ENCODE measurements at regions not wholly inside any gene's neighbourhood (a gene's known extent, or its start where the extent isn't known, plus 50 kb on each side); places are given as distances from the start of the nearest gene placed in this dataset.

GRCh38 chr9:109549386-109549785, 51.3 kb upstream of the PTPN3 start:
- H3K9me3 Mint-ChIP-seq, result peaks cover 12% of the 10 kb centered on the region in 2 donors
- H3K36me3 Mint-ChIP-seq, result peaks cover 0 to 3% of the 10 kb centered on the region in 2 donors
- no peaks in the 10 kb centered on the region for H3K4me1 Mint-ChIP-seq
- no peak overlapping the region for H3K27ac Mint-ChIP-seq
- no peak for DNase-seq
- H3K27me3 Mint-ChIP-seq, result peaks cover 22 to 40% of the 10 kb centered on the region in 2 donors
- ATAC-seq (replicated peaks), result no peak
- H3K4me3 Mint-ChIP-seq, result no peak overlapping the region

GRCh38 chr9:109551651-109552050, 53.5 kb upstream of the PTPN3 start:
- Mint-ChIP-seq H3K9me3 (peaks cover 9 to 12% of the 10 kb centered on the region in 2 donors), H3K4me3 (no peak overlapping the region), H3K27ac (no peak overlapping the region), H3K27me3 (peaks cover 28 to 48% of the 10 kb centered on the region in 2 donors), H3K4me1 (no peaks in the 10 kb centered on the region), H3K36me3 (peaks cover 0 to 3% of the 10 kb centered on the region in 2 donors)
- ATAC-seq (replicated peaks), result no peak
- DNase-seq, result no peak

- Mint-ChIP-seq H3K27me3 (peaks cover 33 to 54% of the 10 kb centered on the region in 2 donors), H3K27ac (no peak overlapping the region), H3K4me1 (no peaks in the 10 kb centered on the region), H3K9me3 (peaks cover 0 to under 1% of the 10 kb centered on the region in 2 donors), H3K36me3 (no peaks in the 10 kb centered on the region), H3K4me3 (no peak overlapping the region)
- ATAC-seq (replicated peaks) (no peak), DNase-seq (no peak)
Measured at GRCh38 chr9:109555215-109555614, 57.1 kb upstream of the PTPN3 start.

DNA sequence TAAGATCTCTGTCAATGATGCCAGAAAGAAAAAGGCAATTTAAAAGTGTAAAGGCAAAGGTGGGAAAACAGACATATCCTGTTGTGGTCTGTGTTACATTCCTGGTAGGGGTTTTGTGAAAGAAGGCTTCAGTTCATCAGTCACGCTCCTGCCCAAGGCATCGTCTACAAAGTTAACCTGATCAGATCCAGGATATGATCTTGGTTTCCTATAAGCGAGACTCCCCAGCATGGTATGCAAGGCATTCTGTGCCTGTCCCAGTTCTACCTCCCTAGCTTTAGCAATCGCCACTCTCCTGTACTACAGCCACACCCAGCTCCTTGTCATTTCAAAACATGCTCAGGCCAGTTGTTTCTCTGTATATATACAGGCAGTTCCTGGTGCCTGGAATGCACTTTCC, 58.0 kb upstream of the PTPN3 start:
- Mint-ChIP-seq H3K9me3 (no peaks in the 10 kb centered on the region), H3K36me3 (no peaks in the 10 kb centered on the region), H3K4me3 (no peak overlapping the region), H3K27me3 (peaks cover 35 to 61% of the 10 kb centered on the region in 2 donors), H3K4me1 (no peaks in the 10 kb centered on the region), H3K27ac (no peak overlapping the region)
- no peak for DNase-seq
- no peak for ATAC-seq (replicated peaks)

DNA sequence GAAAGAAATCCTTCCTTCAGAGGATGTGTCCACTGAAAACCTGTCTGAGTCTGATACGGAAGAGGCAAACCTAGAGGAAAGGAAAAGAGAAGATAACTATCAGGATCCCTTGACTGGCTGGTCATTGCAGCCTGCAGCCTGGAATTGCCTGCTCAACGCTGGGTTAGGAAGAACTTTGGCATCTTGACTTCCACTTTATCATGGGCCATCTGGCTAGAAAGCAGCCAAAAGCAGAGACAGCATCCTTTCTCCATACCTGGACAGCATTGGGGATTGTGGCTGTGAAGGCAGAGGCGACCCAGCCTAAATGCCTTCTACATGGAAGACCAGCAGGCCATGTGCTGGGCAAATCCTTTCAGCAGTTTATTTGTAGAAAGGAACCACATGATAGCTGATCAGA, 58.7 kb upstream of the PTPN3 start:
- Mint-ChIP-seq H3K27me3 (peaks cover 29 to 56% of the 10 kb centered on the region in 2 donors), H3K4me3 (no peak overlapping the region), H3K27ac (no peak overlapping the region), H3K9me3 (no peaks in the 10 kb centered on the region), H3K4me1 (no peaks in the 10 kb centered on the region), H3K36me3 (no peaks in the 10 kb centered on the region)
- DNase-seq (no peak), ATAC-seq (replicated peaks) (no peak)

- DNase-seq (no peak), ATAC-seq (replicated peaks) (no peak)
- Mint-ChIP-seq H3K4me3 (no peak overlapping the region), H3K4me1 (no peaks in the 10 kb centered on the region), H3K27ac (no peak overlapping the region), H3K36me3 (no peaks in the 10 kb centered on the region), H3K9me3 (no peaks in the 10 kb centered on the region), H3K27me3 (peaks cover 28 to 51% of the 10 kb centered on the region in 2 donors)
Measured at GRCh38 chr9:109557481-109557880, 59.4 kb upstream of the PTPN3 start.

GRCh38 chr9:109558718-109559151, 60.6 kb upstream of the PTPN3 start:
- no peaks in the 10 kb centered on the region for H3K36me3 Mint-ChIP-seq
- H3K27ac Mint-ChIP-seq, result no peak overlapping the region
- ATAC-seq (replicated peaks) (no peak), DNase-seq (no peak)
- H3K4me1 Mint-ChIP-seq, result no peaks in the 10 kb centered on the region
- no peak overlapping the region for H3K4me3 Mint-ChIP-seq
- H3K9me3 Mint-ChIP-seq, result no peaks in the 10 kb centered on the region
- peaks cover 24 to 44% of the 10 kb centered on the region in 2 donors for H3K27me3 Mint-ChIP-seq

DNA sequence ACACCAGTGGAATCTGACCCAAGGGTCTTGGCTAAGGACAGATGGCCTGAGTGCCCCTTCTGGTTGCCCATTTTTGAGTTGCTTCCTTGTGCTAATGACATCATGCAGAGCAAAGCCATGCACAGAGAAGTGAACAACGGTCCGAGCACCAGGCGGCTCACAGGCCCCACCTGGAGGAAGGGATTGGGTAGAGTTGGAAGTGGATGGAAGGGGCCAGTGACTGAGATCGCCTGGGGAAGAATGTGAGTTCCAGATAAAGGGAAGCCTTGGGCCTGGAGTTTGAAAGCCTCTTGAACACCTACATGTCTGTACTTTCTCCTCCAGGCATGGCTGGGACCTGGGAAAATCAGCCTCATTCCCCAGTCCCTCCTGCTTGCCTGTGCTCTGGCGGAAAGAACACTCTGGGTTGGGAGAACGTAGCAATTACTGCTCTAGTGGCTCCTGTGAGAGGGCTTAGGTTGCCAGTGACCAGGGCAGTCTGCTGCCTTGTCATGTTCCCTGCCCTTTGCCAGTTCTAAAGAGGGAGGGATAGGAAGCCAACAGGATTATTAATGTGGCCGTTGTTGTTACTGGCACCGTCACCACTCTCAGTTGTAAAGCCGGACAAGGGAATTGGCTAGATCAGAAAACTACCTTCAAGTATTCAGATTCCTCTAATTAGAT, 62.5 kb upstream of the PTPN3 start:
- DNase-seq (no peak), ATAC-seq (replicated peaks) (no peak)
- Mint-ChIP-seq H3K27ac (peak overlapping the region; percentile 39), H3K36me3 (no peaks in the 10 kb centered on the region), H3K9me3 (no peaks in the 10 kb centered on the region), H3K4me1 (no peaks in the 10 kb centered on the region), H3K4me3 (no peak overlapping the region), H3K27me3 (peaks cover 27 to 43% of the 10 kb centered on the region in 2 donors)

- Mint-ChIP-seq H3K4me3 (no peak overlapping the region), H3K4me1 (no peaks in the 10 kb centered on the region), H3K9me3 (no peaks in the 10 kb centered on the region), H3K27ac (peak overlapping the region; percentile 39), H3K36me3 (no peaks in the 10 kb centered on the region), H3K27me3 (peaks cover 29 to 44% of the 10 kb centered on the region in 2 donors)
- ATAC-seq (replicated peaks) (no peak), DNase-seq (no peak)
Measured at GRCh38 chr9:109561137-109561536, 63.0 kb upstream of the PTPN3 start.

DNA sequence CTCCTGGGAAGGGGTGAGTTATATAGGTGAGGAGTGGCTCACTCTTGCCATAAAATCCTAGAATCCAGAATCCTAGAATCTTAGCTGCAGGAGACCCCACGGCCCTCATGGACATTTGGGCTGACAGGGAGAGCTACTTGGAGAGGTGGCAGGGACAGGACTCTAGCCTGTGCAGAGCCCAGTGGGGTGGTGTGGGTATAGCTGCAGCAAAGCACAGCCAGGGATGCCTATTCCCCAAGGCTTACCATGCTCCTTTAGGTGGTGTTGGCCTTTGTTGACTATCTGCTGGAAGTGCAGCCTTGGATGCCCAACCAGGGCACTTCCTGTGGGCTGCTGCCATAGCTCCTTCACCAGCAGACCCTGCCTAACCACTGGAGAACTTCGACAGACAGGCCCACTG, 70.0 kb upstream of the PTPN3 start:
- peaks cover 45 to 49% of the 10 kb centered on the region in 2 donors for H3K27me3 Mint-ChIP-seq
- no peak for DNase-seq
- no peaks in the 10 kb centered on the region for H3K4me1 Mint-ChIP-seq
- H3K4me3 Mint-ChIP-seq, result no peak overlapping the region
- H3K27ac Mint-ChIP-seq, result no peak overlapping the region
- no peaks in the 10 kb centered on the region for H3K36me3 Mint-ChIP-seq
- ATAC-seq (replicated peaks), result no peak
- H3K9me3 Mint-ChIP-seq, result no peaks in the 10 kb centered on the region

GRCh38 chr9:109568568-109569210, 70.6 kb upstream of the PTPN3 start:
- H3K36me3 Mint-ChIP-seq, result no peaks in the 10 kb centered on the region
- no peaks in the 10 kb centered on the region for H3K9me3 Mint-ChIP-seq
- no peaks in the 10 kb centered on the region for H3K4me1 Mint-ChIP-seq
- peaks cover 48 to 49% of the 10 kb centered on the region in 2 donors for H3K27me3 Mint-ChIP-seq
- ATAC-seq (replicated peaks) (peak in 1 of 2 donors; percentile 12), DNase-seq (no peak)
- H3K27ac Mint-ChIP-seq, result no peak overlapping the region
- no peak overlapping the region for H3K4me3 Mint-ChIP-seq

DNA sequence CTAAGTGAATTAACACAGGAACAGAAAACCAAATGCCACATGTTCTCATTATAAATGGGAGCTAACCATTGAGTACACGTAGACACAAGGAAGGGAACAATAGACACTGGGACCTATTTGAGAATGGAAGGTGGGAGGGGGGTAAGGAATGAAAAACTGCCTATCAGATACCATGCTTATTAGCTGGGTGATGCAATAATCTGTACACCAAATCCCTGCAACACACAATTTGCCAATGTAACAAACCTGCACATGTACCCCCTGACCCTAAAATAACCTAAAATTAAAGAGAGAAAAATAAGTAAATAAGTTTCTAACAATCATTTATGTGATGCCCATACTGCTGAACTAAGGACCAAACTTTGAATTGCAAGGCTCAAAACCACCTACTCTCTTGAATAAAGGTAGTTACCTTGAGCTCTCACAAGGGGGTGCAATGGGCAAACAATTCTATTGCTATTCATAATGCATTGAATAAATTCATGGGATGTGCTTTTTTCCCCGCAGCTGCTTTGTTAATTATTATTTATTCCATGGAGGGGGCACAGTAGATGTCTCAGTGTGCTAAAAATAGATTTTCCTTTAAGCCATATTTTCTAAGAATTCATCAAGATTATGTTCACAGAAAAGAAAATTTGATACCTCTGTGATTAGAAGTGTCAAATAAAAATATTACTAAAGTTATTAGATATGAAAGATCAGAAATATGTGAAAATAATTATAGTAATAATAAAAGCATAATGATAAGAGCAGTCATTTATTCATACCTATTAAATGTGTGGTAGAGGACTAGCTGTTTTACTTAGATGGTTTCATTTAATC, 76.2 kb upstream of the PTPN3 start:
- H3K27me3 Mint-ChIP-seq, result peaks cover 22 to 37% of the 10 kb centered on the region in 2 donors
- no peaks in the 10 kb centered on the region for H3K36me3 Mint-ChIP-seq
- DNase-seq (no peak), ATAC-seq (replicated peaks) (peak; percentile 63 to 66)
- no peak overlapping the region for H3K4me3 Mint-ChIP-seq
- no peak overlapping the region for H3K27ac Mint-ChIP-seq
- no peaks in the 10 kb centered on the region for H3K4me1 Mint-ChIP-seq
- no peaks in the 10 kb centered on the region for H3K9me3 Mint-ChIP-seq

DNA sequence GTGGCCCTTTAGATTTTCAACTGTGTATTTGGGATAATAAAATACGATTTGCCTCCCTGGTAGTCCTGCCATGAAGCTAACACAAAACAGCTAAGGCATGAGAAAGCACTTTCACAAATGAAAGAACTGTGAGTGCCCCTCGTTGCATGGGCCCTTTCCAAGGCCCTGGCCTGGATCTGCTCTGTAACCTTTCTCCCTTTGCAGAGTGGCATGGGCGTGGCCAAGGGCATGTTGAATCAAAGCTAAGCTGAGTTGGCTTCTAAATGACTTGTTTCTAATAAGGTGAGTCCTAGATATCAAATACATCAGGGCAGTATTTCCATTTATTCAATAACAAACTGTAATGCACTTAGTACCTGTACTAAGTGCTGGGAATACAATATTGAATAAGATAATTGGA, 78.7 kb upstream of the PTPN3 start:
- no peak for DNase-seq
- no peaks in the 10 kb centered on the region for H3K36me3 Mint-ChIP-seq
- H3K4me1 Mint-ChIP-seq, result no peaks in the 10 kb centered on the region
- H3K27me3 Mint-ChIP-seq, result peaks cover 5 to 17% of the 10 kb centered on the region in 2 donors
- no peak overlapping the region for H3K4me3 Mint-ChIP-seq
- ATAC-seq (replicated peaks), result no peak
- no peak overlapping the region for H3K27ac Mint-ChIP-seq
- no peaks in the 10 kb centered on the region for H3K9me3 Mint-ChIP-seq

- Mint-ChIP-seq H3K4me1 (no peaks in the 10 kb centered on the region), H3K9me3 (no peaks in the 10 kb centered on the region), H3K27ac (no peak overlapping the region), H3K4me3 (no peak overlapping the region), H3K27me3 (peaks cover 0 to 17% of the 10 kb centered on the region in 2 donors), H3K36me3 (no peaks in the 10 kb centered on the region)
- ATAC-seq (replicated peaks), result no peak
- no peak for DNase-seq
Measured at GRCh38 chr9:109579191-109579948, 81.3 kb upstream of the PTPN3 start.

All from stimulated activated naive B cell treated with anti-CD40 and anti-IgM and Interleukin-4, amounts not matched to agents 10 μg/mL and 1 μg/mL and 100 μg/mL, for 72 hours (primary cell).